ENCODE measurements at regions not wholly inside any gene's neighbourhood (a gene's known extent, or its start where the extent isn't known, plus 50 kb on each side); places are given as distances from the start of the nearest gene placed in this dataset.

GRCh38 chr5:173667702-173668101, 51.3 kb upstream of the BOD1 start:
- TF ChIP-seq GATA2 (IDR thresholded peaks at IDR 0.05; ENCODE audit: low read depth, low read length) (no peak), GATA3 (IDR thresholded peaks at IDR 0.05; ENCODE audit: low read depth, low read length) (no peak)

GRCh38 chr5:173668245-173668800, 51.9 kb upstream of the BOD1 start:
- TF ChIP-seq GATA3 (IDR thresholded peaks at IDR 0.05; ENCODE audit: low read depth, low read length) (no peak), GATA2 (IDR thresholded peaks at IDR 0.05; ENCODE audit: low read depth, low read length) (no peak)

GRCh38 chr5:173668910-173669309, 52.5 kb upstream of the BOD1 start:
- TF ChIP-seq GATA2 (IDR thresholded peaks at IDR 0.05; ENCODE audit: low read depth, low read length) (no peak), GATA3 (IDR thresholded peaks at IDR 0.05; ENCODE audit: low read depth, low read length) (no peak)

- TF ChIP-seq GATA2 (IDR thresholded peaks at IDR 0.05; ENCODE audit: low read depth, low read length) (no peak), GATA3 (IDR thresholded peaks at IDR 0.05; ENCODE audit: low read depth, low read length) (no peak)
These were observed 53.0 kb upstream of the BOD1 start for GRCh38 chr5:173669483-173669882.

- no peak for TF ChIP-seq GATA3 (IDR thresholded peaks at IDR 0.05; ENCODE audit: low read depth, low read length)
- TF ChIP-seq GATA2 (IDR thresholded peaks at IDR 0.05; ENCODE audit: low read depth, low read length) = peak; percentile 42; the same call in 1 of the 2 replicates
These were observed 53.7 kb upstream of the BOD1 start for GRCh38 chr5:173670130-173670651.

GRCh38 chr5:173670791-173671120, 54.3 kb upstream of the BOD1 start:
- TF ChIP-seq GATA3 (IDR thresholded peaks at IDR 0.05; ENCODE audit: low read depth, low read length) (no peak), GATA2 (IDR thresholded peaks at IDR 0.05; ENCODE audit: low read depth, low read length) (no peak)

GRCh38 chr5:173671121-173671949, 54.9 kb upstream of the BOD1 start:
- TF ChIP-seq GATA2 (IDR thresholded peaks at IDR 0.05; ENCODE audit: low read depth, low read length) (peak; percentile 69), GATA3 (IDR thresholded peaks at IDR 0.05; ENCODE audit: low read depth, low read length) (no peak)

GRCh38 chr5:173672166-173672565, 55.7 kb upstream of the BOD1 start:
- no peak for TF ChIP-seq GATA3 (IDR thresholded peaks at IDR 0.05; ENCODE audit: low read depth, low read length)
- no peak for TF ChIP-seq GATA2 (IDR thresholded peaks at IDR 0.05; ENCODE audit: low read depth, low read length)

- TF ChIP-seq GATA2 (IDR thresholded peaks at IDR 0.05; ENCODE audit: low read depth, low read length) = no peak
- no peak for TF ChIP-seq GATA3 (IDR thresholded peaks at IDR 0.05; ENCODE audit: low read depth, low read length)
These were observed 56.4 kb upstream of the BOD1 start for GRCh38 chr5:173672891-173673290.

- TF ChIP-seq GATA2 (IDR thresholded peaks at IDR 0.05; ENCODE audit: low read depth, low read length) (no peak), GATA3 (IDR thresholded peaks at IDR 0.05; ENCODE audit: low read depth, low read length) (no peak)
These were observed 57.0 kb upstream of the BOD1 start for GRCh38 chr5:173673295-173674101.

GRCh38 chr5:173675287-173675996, 59.0 kb upstream of the BOD1 start:
- no peak for TF ChIP-seq GATA2 (IDR thresholded peaks at IDR 0.05; ENCODE audit: low read depth, low read length)
- TF ChIP-seq GATA3 (IDR thresholded peaks at IDR 0.05; ENCODE audit: low read depth, low read length) = no peak

GRCh38 chr5:173676375-173676774, 59.9 kb upstream of the BOD1 start:
- no peak for TF ChIP-seq GATA3 (IDR thresholded peaks at IDR 0.05; ENCODE audit: low read depth, low read length)
- no peak for TF ChIP-seq GATA2 (IDR thresholded peaks at IDR 0.05; ENCODE audit: low read depth, low read length)

GRCh38 chr5:173677125-173677672, 60.7 kb upstream of the BOD1 start:
- no peak for TF ChIP-seq GATA2 (IDR thresholded peaks at IDR 0.05; ENCODE audit: low read depth, low read length)
- TF ChIP-seq GATA3 (IDR thresholded peaks at IDR 0.05; ENCODE audit: low read depth, low read length) = no peak
